Esophagus squamous epithelium (tissue), 4 donors: ENCODE measurements at regions not wholly inside any gene's neighbourhood (a gene's known extent, or its start where the extent isn't known, plus 50 kb on each side); places are given as distances from the start of the nearest gene placed in this dataset.

ENCODE experiments used
- POLR2A ChIP-seq, 4 donors: fragments of 450-650 bp; IDR thresholded peaks; one replicate each; pipeline ENCODE4 v1.6.1; 2017; ENCODE audit warnings: antibody characterized with exemption in 4 of 4, mild to moderate bottlenecking in 4 of 4, moderate library complexity in 3 of 4
- TF ChIP-seq, protein P1 (sequence below), 6 experiments: fragments of 450-650 bp in 4 of 6; fragments of 200-600 bp in 2 of 6; sonication (generic) in 2 of 6; IDR thresholded peaks; one replicate each; pipeline ENCODE4 v1.5.1; 2016 to 2019; ENCODE audit warnings: antibody characterized with exemption in 6 of 6, mild to moderate bottlenecking in 4 of 6, moderate library complexity in 4 of 6

DNA sequence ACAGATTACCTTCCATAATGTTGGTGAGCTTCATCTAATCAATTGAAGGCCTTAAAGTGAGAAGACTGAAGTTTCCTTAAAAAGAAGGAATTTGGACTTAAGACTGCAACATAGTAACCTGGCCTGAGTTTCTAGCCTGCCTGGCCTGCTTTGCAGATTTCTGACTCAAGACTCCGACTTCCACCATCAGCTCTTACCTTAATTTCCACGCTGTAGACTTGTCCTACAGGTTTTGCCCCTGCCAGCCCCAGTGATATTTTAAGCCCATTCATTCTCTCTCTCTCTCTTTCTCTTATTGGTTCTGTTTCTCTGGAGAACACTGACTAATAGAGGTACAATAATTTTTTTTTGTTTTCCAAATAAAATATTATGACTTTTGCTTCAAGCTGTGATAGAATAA, 862.3 kb upstream of the GHITM start:
- TF ChIP-seq, protein P1, sequence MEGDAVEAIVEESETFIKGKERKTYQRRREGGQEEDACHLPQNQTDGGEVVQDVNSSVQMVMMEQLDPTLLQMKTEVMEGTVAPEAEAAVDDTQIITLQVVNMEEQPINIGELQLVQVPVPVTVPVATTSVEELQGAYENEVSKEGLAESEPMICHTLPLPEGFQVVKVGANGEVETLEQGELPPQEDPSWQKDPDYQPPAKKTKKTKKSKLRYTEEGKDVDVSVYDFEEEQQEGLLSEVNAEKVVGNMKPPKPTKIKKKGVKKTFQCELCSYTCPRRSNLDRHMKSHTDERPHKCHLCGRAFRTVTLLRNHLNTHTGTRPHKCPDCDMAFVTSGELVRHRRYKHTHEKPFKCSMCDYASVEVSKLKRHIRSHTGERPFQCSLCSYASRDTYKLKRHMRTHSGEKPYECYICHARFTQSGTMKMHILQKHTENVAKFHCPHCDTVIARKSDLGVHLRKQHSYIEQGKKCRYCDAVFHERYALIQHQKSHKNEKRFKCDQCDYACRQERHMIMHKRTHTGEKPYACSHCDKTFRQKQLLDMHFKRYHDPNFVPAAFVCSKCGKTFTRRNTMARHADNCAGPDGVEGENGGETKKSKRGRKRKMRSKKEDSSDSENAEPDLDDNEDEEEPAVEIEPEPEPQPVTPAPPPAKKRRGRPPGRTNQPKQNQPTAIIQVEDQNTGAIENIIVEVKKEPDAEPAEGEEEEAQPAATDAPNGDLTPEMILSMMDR (IDR thresholded peaks at IDR 0.05) = no peak
- TF ChIP-seq POLR2A (IDR thresholded peaks at IDR 0.05) = no peak
